ENCODE measurements at regions not wholly inside any gene's neighbourhood (a gene's known extent, or its start where the extent isn't known, plus 50 kb on each side); places are given as distances from the start of the nearest gene placed in this dataset.
"Not testable (repeated sequence)": the region's sequence is repeated elsewhere in the genome, so short reads cannot be mapped to it uniquely, and the experiment has no call there.

GRCh38 chr9:71441266-71441665 is 319.8 kb upstream of the TRPM3 start:
- no peaks in the 10 kb centered on the region for H3K4me1 Mint-ChIP-seq (ENCODE audit: low read depth)
- no peak overlapping the region for H3K4me3 Mint-ChIP-seq
- no peak for DNase-seq
- TF ChIP-seq, protein P1, sequence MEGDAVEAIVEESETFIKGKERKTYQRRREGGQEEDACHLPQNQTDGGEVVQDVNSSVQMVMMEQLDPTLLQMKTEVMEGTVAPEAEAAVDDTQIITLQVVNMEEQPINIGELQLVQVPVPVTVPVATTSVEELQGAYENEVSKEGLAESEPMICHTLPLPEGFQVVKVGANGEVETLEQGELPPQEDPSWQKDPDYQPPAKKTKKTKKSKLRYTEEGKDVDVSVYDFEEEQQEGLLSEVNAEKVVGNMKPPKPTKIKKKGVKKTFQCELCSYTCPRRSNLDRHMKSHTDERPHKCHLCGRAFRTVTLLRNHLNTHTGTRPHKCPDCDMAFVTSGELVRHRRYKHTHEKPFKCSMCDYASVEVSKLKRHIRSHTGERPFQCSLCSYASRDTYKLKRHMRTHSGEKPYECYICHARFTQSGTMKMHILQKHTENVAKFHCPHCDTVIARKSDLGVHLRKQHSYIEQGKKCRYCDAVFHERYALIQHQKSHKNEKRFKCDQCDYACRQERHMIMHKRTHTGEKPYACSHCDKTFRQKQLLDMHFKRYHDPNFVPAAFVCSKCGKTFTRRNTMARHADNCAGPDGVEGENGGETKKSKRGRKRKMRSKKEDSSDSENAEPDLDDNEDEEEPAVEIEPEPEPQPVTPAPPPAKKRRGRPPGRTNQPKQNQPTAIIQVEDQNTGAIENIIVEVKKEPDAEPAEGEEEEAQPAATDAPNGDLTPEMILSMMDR (IDR thresholded peaks at IDR 0.05), result no peak
- H3K9me3 Mint-ChIP-seq, result no peaks in the 10 kb centered on the region
- H3K36me3 Mint-ChIP-seq (ENCODE audit: low read depth), result no peaks in the 10 kb centered on the region
- no peak overlapping the region for H3K27ac Mint-ChIP-seq
- peaks cover 6% of the 10 kb centered on the region; the same call in 1 of the 2 replicates for H3K27me3 Mint-ChIP-seq (ENCODE audit: insufficient read depth)

DNA sequence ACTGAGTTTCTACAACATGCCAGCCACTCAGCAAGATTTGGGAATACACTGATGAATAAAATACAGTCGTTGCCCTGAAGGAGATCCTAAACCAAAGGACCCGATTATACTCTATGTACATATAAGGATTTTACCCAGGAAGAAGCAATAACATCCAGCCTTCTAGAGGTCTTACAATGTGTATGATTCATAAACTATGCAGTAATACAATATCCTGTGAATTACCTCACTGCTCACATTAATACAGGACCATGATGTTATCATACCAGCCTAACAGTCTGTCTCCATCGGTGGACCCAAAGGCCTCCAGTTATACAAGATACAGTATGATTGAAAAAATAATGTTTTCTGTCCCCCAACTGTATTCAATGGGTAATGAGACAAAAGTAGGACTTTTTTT is 310.5 kb upstream of the TRPM3 start:
- H3K9me3 Mint-ChIP-seq, result no peaks in the 10 kb centered on the region
- no peak overlapping the region for H3K27ac Mint-ChIP-seq
- no peaks in the 10 kb centered on the region for H3K36me3 Mint-ChIP-seq (ENCODE audit: low read depth)
- no peak for DNase-seq
- H3K4me1 Mint-ChIP-seq (ENCODE audit: low read depth), result no peaks in the 10 kb centered on the region
- H3K4me3 Mint-ChIP-seq, result no peak overlapping the region
- TF ChIP-seq, protein P1 (IDR thresholded peaks at IDR 0.05), result no peak
- no peaks in the 10 kb centered on the region; the same call in none of the 2 replicates for H3K27me3 Mint-ChIP-seq (ENCODE audit: insufficient read depth)

GRCh38 chr9:71407341-71407740 is 285.9 kb upstream of the TRPM3 start:
- DNase-seq; H3K4me1 Mint-ChIP-seq (ENCODE audit: low read depth); H3K4me3 Mint-ChIP-seq; H3K36me3 Mint-ChIP-seq (ENCODE audit: low read depth); H3K27ac Mint-ChIP-seq; H3K27me3 Mint-ChIP-seq (ENCODE audit: insufficient read depth); H3K9me3 Mint-ChIP-seq: not testable (repeated sequence)

DNA sequence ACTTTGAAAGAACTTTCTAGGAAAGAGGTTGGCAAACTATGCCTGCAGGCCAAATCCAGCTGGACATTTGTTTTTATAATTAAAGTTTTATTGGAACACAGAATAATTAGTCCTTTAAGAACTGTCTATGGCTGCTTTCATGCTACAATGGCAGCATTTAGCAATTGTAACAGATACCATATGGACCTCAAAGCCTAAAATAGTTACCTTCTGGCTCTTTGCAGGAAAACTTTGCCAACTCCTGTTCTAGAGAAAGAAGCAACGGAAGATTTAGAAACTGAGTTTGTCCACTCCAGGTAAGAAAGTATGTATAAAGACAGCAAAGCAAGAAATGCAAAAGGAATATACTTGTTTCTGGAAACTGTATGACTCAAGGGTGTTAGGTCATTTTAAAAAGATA is 281.7 kb upstream of the TRPM3 start:
- Mint-ChIP-seq H3K27ac (no peak overlapping the region), H3K4me3 (no peak overlapping the region), H3K4me1 (ENCODE audit: low read depth) (no peaks in the 10 kb centered on the region), H3K36me3 (ENCODE audit: low read depth) (no peaks in the 10 kb centered on the region), H3K27me3 (ENCODE audit: insufficient read depth) (no peaks in the 10 kb centered on the region; the same call in 1 of the 2 replicates), H3K9me3 (no peaks in the 10 kb centered on the region)
- TF ChIP-seq, protein P1 (IDR thresholded peaks at IDR 0.05), result no peak
- no peak for DNase-seq

DNA sequence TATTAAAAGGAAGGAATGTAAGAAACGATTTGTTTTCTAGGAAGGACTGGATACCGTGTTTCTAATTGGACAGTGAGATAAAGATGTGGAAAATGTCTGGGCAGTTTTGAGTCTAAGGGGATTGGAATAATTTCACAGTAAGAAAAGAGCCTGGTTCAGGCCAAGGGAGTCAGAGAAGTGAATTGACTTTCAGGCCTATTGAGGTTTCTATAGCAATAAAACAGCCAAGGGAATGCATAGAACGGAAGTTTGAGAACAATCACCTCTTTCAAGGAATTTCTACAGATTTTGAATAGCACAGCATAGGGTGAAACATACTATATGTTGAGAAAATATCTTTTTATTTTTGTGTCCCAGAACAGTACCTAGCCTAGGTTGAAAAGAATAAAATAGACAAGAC is 271.6 kb upstream of the TRPM3 start:
- Mint-ChIP-seq H3K4me3 (no peak overlapping the region), H3K9me3 (no peaks in the 10 kb centered on the region), H3K4me1 (ENCODE audit: low read depth) (no peaks in the 10 kb centered on the region), H3K27ac (no peak overlapping the region), H3K27me3 (ENCODE audit: insufficient read depth) (no peaks in the 10 kb centered on the region; the same call in 1 of the 2 replicates), H3K36me3 (ENCODE audit: low read depth) (no peaks in the 10 kb centered on the region)
- no peak for DNase-seq
- TF ChIP-seq, protein P1 (IDR thresholded peaks at IDR 0.05), result no peak

GRCh38 chr9:71384343-71384742 is 262.9 kb upstream of the TRPM3 start:
- DNase-seq, result no peak
- no peaks in the 10 kb centered on the region for H3K27me3 Mint-ChIP-seq (ENCODE audit: insufficient read depth)
- no peaks in the 10 kb centered on the region for H3K9me3 Mint-ChIP-seq
- TF ChIP-seq, protein P1 (IDR thresholded peaks at IDR 0.05), result no peak
- no peaks in the 10 kb centered on the region for H3K36me3 Mint-ChIP-seq (ENCODE audit: low read depth)
- H3K4me3 Mint-ChIP-seq, result no peak overlapping the region
- H3K4me1 Mint-ChIP-seq (ENCODE audit: low read depth), result no peaks in the 10 kb centered on the region
- H3K27ac Mint-ChIP-seq, result no peak overlapping the region

Measured in HFFc6 (cell line).